Activated T-helper 17 cell treated with anti-CD3 and anti-CD28 coated beads, Interleukin-2, amount 50 U/mL, for 72 hours (primary cell): ENCODE measurements at regions not wholly inside any gene's neighbourhood (a gene's known extent, or its start where the extent isn't known, plus 50 kb on each side); places are given as distances from the start of the nearest gene placed in this dataset.

Experiments
- ATAC-seq: fragments of 150-1000 bp; cut with Tn5 transposase; replicated peaks from 2 replicates; pipeline ENCODE4 v1.10.0; 2021; ENCODE audit warnings: mild to moderate bottlenecking, moderate library complexity
- H3K27ac Mint-ChIP-seq: one replicate; pipeline ENCODE4 v1.8.0; 2022; ENCODE audit warnings: mixed read lengths
- H3K27me3 Mint-ChIP-seq: one replicate; pipeline ENCODE4 v1.8.0; 2022; ENCODE audit warnings: mixed read lengths
- H3K36me3 Mint-ChIP-seq: one replicate; pipeline ENCODE4 v1.8.0; 2022; ENCODE audit warnings: low read depth, mild to moderate bottlenecking, mixed read lengths
- H3K4me1 Mint-ChIP-seq: one replicate; pipeline ENCODE4 v1.8.0; 2022; ENCODE audit warnings: mixed read lengths
- H3K4me3 Mint-ChIP-seq: one replicate; pipeline ENCODE4 v1.8.0; 2022; ENCODE audit warnings: mild to moderate bottlenecking, mixed read lengths
- H3K9me3 Mint-ChIP-seq: one replicate; pipeline ENCODE4 v1.8.0; 2022; ENCODE audit warnings: mixed read lengths

DNA sequence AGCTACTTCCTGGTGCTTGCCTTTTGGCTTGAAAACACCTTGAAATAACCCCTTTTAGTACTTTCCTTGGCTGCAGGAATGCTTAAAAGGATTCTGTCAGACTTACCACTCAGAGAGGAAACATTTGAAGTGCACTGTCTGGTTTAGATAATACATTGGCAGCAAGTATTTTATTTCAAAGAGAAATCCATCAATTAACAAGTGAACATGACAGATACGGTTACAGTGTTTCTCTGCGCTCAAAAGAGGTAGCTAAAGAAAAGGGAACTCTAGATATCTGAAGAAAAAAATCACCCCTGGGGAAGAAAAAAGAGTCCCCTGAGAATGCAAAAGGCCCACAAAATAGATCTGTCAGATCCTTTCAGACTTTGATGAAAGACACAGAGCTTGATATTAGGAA is 421.9 kb downstream of the LRFN5 start:
- ATAC-seq = no peak
- no peaks in the 10 kb centered on the region for H3K4me1 Mint-ChIP-seq
- no peaks in the 10 kb centered on the region for H3K27me3 Mint-ChIP-seq
- H3K9me3 Mint-ChIP-seq = peaks cover 4% of the 10 kb centered on the region
- no peak overlapping the region for H3K27ac Mint-ChIP-seq
- no peak overlapping the region for H3K4me3 Mint-ChIP-seq
- no peaks in the 10 kb centered on the region for H3K36me3 Mint-ChIP-seq

GRCh38 chr14:42027271-42027670 is 420.6 kb downstream of the LRFN5 start:
- Mint-ChIP-seq H3K9me3 (peaks cover 4% of the 10 kb centered on the region), H3K36me3 (no peaks in the 10 kb centered on the region), H3K27me3 (no peaks in the 10 kb centered on the region), H3K4me3 (no peak overlapping the region), H3K4me1 (no peaks in the 10 kb centered on the region), H3K27ac (no peak overlapping the region)
- no peak for ATAC-seq

GRCh38 chr14:42023452-42023851 is 416.8 kb downstream of the LRFN5 start:
- Mint-ChIP-seq H3K36me3 (no peaks in the 10 kb centered on the region), H3K4me1 (no peaks in the 10 kb centered on the region)

DNA sequence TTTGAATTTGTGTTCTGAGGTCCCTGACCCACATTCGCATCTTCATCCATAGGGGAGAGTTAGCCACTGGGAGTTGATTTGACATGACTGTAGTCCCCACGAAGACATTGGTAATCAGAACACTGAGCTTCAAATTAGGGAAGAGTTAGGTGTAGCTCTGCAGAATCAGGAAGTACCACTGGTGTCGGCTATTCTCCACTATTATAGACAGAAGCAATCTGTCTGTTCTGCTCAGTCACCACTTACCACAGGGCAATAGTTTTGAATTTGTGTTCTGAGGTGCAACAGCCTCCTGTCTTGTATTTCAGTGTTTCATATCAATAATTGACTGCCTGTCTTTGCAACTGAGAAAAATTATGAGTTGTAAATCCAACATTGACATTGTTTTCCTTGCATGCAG is 407.6 kb downstream of the LRFN5 start:
- no peak for ATAC-seq
- Mint-ChIP-seq H3K36me3 (no peaks in the 10 kb centered on the region), H3K4me3 (no peak overlapping the region), H3K4me1 (no peaks in the 10 kb centered on the region), H3K9me3 (peaks cover 6% of the 10 kb centered on the region), H3K27me3 (peaks cover 4% of the 10 kb centered on the region), H3K27ac (no peak overlapping the region)

More at GRCh38 chr14:42023452-42023851, 416.8 kb downstream of the LRFN5 start:
- Mint-ChIP-seq H3K27me3 (no peaks in the 10 kb centered on the region), H3K27ac (no peak overlapping the region), H3K9me3 (peaks cover 6% of the 10 kb centered on the region), H3K4me3 (no peak overlapping the region)
- no peak for ATAC-seq

- H3K27me3 Mint-ChIP-seq = peaks cover 4% of the 10 kb centered on the region
- H3K4me3 Mint-ChIP-seq = no peak overlapping the region
- H3K36me3 Mint-ChIP-seq = no peaks in the 10 kb centered on the region
- no peak for ATAC-seq
- H3K4me1 Mint-ChIP-seq = no peaks in the 10 kb centered on the region
- no peak overlapping the region for H3K27ac Mint-ChIP-seq
- peaks cover 4% of the 10 kb centered on the region for H3K9me3 Mint-ChIP-seq
These were observed 406.9 kb downstream of the LRFN5 start for GRCh38 chr14:42013559-42013958.

DNA sequence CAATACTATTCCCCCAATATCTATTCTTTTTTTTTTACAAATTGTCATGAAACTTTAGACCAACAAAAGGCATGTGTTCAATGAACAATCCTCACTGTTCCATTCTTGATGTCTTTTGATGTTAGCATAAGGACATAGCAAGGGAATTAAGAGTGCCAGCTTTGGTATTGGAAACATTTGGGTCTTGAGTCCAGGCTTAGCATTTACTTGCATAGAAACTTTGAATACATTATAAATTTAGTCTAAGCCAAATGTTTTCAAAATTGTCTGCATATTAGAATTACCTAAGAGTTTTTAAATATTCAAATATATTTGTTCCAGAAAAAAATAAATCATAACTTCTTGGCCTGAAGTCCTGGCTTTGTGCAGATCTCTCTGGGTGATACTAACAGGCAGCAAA is 406.5 kb downstream of the LRFN5 start:
- no peak overlapping the region for H3K27ac Mint-ChIP-seq
- H3K9me3 Mint-ChIP-seq = peaks cover 4% of the 10 kb centered on the region
- peaks cover 4% of the 10 kb centered on the region for H3K27me3 Mint-ChIP-seq
- no peak overlapping the region for H3K4me3 Mint-ChIP-seq
- ATAC-seq = no peak
- no peaks in the 10 kb centered on the region for H3K4me1 Mint-ChIP-seq
- no peaks in the 10 kb centered on the region for H3K36me3 Mint-ChIP-seq

- peaks cover 4% of the 10 kb centered on the region for H3K27me3 Mint-ChIP-seq
- H3K9me3 Mint-ChIP-seq = peaks cover 4% of the 10 kb centered on the region
- ATAC-seq = no peak
- H3K4me1 Mint-ChIP-seq = no peaks in the 10 kb centered on the region
- no peak overlapping the region for H3K27ac Mint-ChIP-seq
- no peaks in the 10 kb centered on the region for H3K36me3 Mint-ChIP-seq
- H3K4me3 Mint-ChIP-seq = no peak overlapping the region
These were observed 404.5 kb downstream of the LRFN5 start for GRCh38 chr14:42011221-42011620.

- Mint-ChIP-seq H3K9me3 (no peaks in the 10 kb centered on the region), H3K4me1 (no peaks in the 10 kb centered on the region), H3K4me3 (no peak overlapping the region), H3K27me3 (no peaks in the 10 kb centered on the region), H3K36me3 (no peaks in the 10 kb centered on the region), H3K27ac (no peak overlapping the region)
- ATAC-seq = no peak
These were observed 397.6 kb downstream of the LRFN5 start for GRCh38 chr14:42004321-42004720.

DNA sequence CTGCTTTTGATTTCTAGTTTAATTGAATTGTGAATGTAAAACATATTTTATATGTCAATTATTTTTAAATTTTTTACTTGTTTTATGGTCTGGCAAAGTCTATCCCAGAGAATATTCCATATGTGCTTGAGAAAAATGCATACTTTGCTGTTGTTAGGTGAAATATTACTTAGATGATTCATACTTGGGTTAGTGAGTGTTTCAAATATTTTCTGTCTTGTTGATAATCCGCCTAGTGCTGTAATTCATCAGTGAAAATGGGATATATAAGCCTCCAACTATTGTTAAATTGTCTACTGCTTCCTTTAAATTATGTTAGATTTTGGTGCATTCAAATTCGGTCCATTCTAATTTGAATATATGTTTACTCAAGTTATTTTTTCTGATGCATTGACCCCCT is 395.5 kb downstream of the LRFN5 start:
- Mint-ChIP-seq H3K9me3 (no peaks in the 10 kb centered on the region), H3K4me1 (no peaks in the 10 kb centered on the region), H3K27ac (no peak overlapping the region), H3K27me3 (no peaks in the 10 kb centered on the region), H3K36me3 (no peaks in the 10 kb centered on the region), H3K4me3 (no peak overlapping the region)
- ATAC-seq = no peak

DNA sequence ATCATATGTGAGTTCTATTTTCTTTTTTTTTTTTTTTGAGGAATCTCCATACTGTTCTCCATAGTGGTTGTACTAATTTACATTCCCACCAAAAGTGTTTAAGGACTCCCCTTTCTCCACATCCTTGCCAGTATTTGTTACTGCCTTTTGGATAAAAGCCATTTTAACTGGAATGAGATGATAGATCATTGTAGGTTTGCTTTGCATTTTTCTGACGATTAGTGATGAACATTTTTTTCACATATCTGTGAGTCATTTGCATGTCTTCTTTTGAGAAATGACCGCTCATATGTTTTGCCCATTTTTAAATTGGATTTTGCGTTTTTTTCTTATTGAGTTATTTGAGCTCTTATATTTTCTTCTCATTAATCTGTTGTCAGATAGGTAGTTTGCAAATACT is 394.8 kb downstream of the LRFN5 start:
- no peak overlapping the region for H3K27ac Mint-ChIP-seq
- no peaks in the 10 kb centered on the region for H3K9me3 Mint-ChIP-seq
- H3K4me3 Mint-ChIP-seq = no peak overlapping the region
- H3K36me3 Mint-ChIP-seq = no peaks in the 10 kb centered on the region
- H3K27me3 Mint-ChIP-seq = no peaks in the 10 kb centered on the region
- no peak for ATAC-seq
- no peaks in the 10 kb centered on the region for H3K4me1 Mint-ChIP-seq

DNA sequence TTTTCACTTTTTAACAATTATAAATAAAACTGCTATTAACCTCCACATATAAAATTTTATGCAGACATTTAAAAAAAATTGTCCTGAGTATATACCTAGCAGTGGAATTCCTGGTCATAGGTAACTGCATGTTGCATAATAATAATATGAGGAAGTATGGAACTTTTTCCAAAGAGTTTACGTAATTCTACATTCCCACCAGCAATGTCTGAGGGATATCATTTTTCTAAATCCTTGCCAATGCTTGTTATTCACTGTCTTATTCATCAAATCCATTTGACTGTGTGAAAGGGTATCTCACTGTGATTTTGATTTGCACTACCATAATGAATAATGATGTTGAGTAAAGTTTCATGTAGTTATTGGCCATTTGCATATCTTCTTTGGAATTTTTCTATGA is 393.8 kb downstream of the LRFN5 start:
- Mint-ChIP-seq H3K9me3 (no peaks in the 10 kb centered on the region), H3K36me3 (no peaks in the 10 kb centered on the region), H3K27me3 (no peaks in the 10 kb centered on the region), H3K4me1 (no peaks in the 10 kb centered on the region), H3K27ac (no peak overlapping the region), H3K4me3 (no peak overlapping the region)
- ATAC-seq = no peak

GRCh38 chr14:41993687-41994086 is 387.0 kb downstream of the LRFN5 start:
- no peaks in the 10 kb centered on the region for H3K36me3 Mint-ChIP-seq
- no peaks in the 10 kb centered on the region for H3K27me3 Mint-ChIP-seq
- no peak overlapping the region for H3K4me3 Mint-ChIP-seq
- no peaks in the 10 kb centered on the region for H3K4me1 Mint-ChIP-seq
- no peak for ATAC-seq
- H3K27ac Mint-ChIP-seq = no peak overlapping the region
- no peaks in the 10 kb centered on the region for H3K9me3 Mint-ChIP-seq

DNA sequence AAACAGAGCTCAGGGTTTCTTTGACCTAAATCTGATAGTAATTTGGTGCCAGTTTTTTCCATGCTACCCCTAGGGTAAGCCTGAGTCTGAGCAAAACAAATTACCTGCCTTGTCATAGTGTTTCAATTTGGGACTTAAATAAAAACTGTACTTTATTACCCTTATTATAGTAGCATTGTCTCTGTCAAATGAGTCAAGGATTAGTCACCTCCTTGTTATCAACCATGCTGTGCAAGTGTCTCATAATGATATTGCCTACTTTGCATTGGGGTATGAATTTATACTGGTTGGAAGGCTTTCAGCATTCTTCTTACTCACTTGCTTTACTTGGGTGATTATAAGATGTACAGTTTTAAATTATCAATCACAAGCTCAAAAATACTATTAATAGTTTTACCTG is 380.0 kb downstream of the LRFN5 start:
- ATAC-seq = peak; percentile 66
- H3K4me3 Mint-ChIP-seq = no peak overlapping the region
- peaks cover 3% of the 10 kb centered on the region for H3K9me3 Mint-ChIP-seq
- no peaks in the 10 kb centered on the region for H3K4me1 Mint-ChIP-seq
- no peaks in the 10 kb centered on the region for H3K36me3 Mint-ChIP-seq
- no peak overlapping the region for H3K27ac Mint-ChIP-seq
- no peaks in the 10 kb centered on the region for H3K27me3 Mint-ChIP-seq

GRCh38 chr14:41986083-41986645 is 379.5 kb downstream of the LRFN5 start:
- Mint-ChIP-seq H3K27ac (no peak overlapping the region), H3K4me1 (no peaks in the 10 kb centered on the region), H3K4me3 (no peak overlapping the region), H3K9me3 (peaks cover 3% of the 10 kb centered on the region), H3K36me3 (no peaks in the 10 kb centered on the region), H3K27me3 (no peaks in the 10 kb centered on the region)
- ATAC-seq = no peak

GRCh38 chr14:41973178-41973577 is 366.5 kb downstream of the LRFN5 start:
- Mint-ChIP-seq H3K27ac (no peak overlapping the region), H3K4me1 (no peaks in the 10 kb centered on the region), H3K36me3 (no peaks in the 10 kb centered on the region), H3K9me3 (peaks cover 12% of the 10 kb centered on the region), H3K4me3 (no peak overlapping the region), H3K27me3 (no peaks in the 10 kb centered on the region)
- ATAC-seq = no peak

DNA sequence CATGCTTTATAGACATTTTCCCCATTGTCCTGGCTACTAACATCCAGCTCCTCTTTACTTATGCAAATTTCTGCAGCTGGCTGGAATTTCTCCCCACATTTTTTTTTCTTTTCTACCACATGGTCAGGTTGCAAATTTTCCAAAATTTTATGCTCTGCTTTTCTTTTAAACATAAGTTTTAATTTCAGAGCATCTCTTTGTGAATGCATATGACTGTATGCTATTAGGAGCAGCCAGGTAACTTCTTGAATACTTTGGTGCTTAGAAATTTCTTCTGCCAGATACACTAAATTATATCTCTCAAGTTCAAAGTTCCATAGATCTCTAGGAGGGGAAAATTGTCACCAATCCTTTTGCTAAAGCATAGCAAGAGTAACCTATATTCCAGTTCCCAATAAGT is 365.9 kb downstream of the LRFN5 start:
- Mint-ChIP-seq H3K27me3 (no peaks in the 10 kb centered on the region), H3K9me3 (peaks cover 13% of the 10 kb centered on the region), H3K36me3 (no peaks in the 10 kb centered on the region), H3K27ac (no peak overlapping the region), H3K4me3 (no peak overlapping the region), H3K4me1 (no peaks in the 10 kb centered on the region)
- no peak for ATAC-seq
